ENCODE measurements at regions not wholly inside any gene's neighbourhood (a gene's known extent, or its start where the extent isn't known, plus 50 kb on each side); places are given as distances from the start of the nearest gene placed in this dataset.

GRCh38 chr15:52872036-52872818 is 82.1 kb upstream of the ONECUT1 start:
- no peak for DNase-seq (ENCODE audit: low spot score)

GRCh38 chr15:52870015-52870414 is 79.9 kb upstream of the ONECUT1 start:
- DNase-seq (ENCODE audit: low spot score) = peak; percentile 3

- DNase-seq (ENCODE audit: low spot score) = no peak
Observed at GRCh38 chr15:52866698-52867097, 76.6 kb upstream of the ONECUT1 start.

- DNase-seq (ENCODE audit: low spot score) = no peak
Observed at GRCh38 chr15:52862677-52863076, 72.5 kb upstream of the ONECUT1 start.

GRCh38 chr15:52858782-52859176 is 68.6 kb upstream of the ONECUT1 start:
- no peak for DNase-seq (ENCODE audit: low spot score)

- no peak for DNase-seq (ENCODE audit: low spot score)
Observed at GRCh38 chr15:52857937-52858781, 68.0 kb upstream of the ONECUT1 start.

GRCh38 chr15:52857471-52857870 is 67.3 kb upstream of the ONECUT1 start:
- no peak for DNase-seq (ENCODE audit: low spot score)

GRCh38 chr15:52856286-52856685 is 66.2 kb upstream of the ONECUT1 start:
- no peak for DNase-seq (ENCODE audit: low spot score)

GRCh38 chr15:52855157-52855556 is 65.0 kb upstream of the ONECUT1 start:
- DNase-seq (ENCODE audit: low spot score) = no peak

- no peak for DNase-seq (ENCODE audit: low spot score)
Observed at GRCh38 chr15:52844823-52845222, 54.7 kb upstream of the ONECUT1 start.
